HG02943 (cell line): ENCODE measurements at regions not wholly inside any gene's neighbourhood (a gene's known extent, or its start where the extent isn't known, plus 50 kb on each side); places are given as distances from the start of the nearest gene placed in this dataset.
"Not testable (repeated sequence)": the region's sequence is repeated elsewhere in the genome, so short reads cannot be mapped to it uniquely, and the experiment has no call there.

Source experiments
- ATAC-seq: cut with Tn5 transposase; IDR thresholded peaks from one replicate; pipeline ENCODE4 v1.9.1; 2021; ENCODE audit warnings: mild to moderate bottlenecking, low read depth, moderate library complexity; ENCODE audit not compliant: unreplicated experiment

GRCh38 chr11:122210367-122210997 is 94.5 kb upstream of the BLID start:
- no peak for ATAC-seq

GRCh38 chr11:122209619-122210366 is 93.8 kb upstream of the BLID start:
- no peak for ATAC-seq

- no peak for ATAC-seq
Measured at GRCh38 chr11:122207921-122208764, 92.1 kb upstream of the BLID start.

- ATAC-seq = no peak
Measured at GRCh38 chr11:122207505-122207904, 91.5 kb upstream of the BLID start.

- ATAC-seq = no peak
Measured at GRCh38 chr11:122205036-122205435, 89.0 kb upstream of the BLID start.

- no peak for ATAC-seq
Measured at GRCh38 chr11:122204206-122204605, 88.2 kb upstream of the BLID start.

- no peak for ATAC-seq
Measured at GRCh38 chr11:122202951-122203456, 87.0 kb upstream of the BLID start.

- no peak for ATAC-seq
Measured at GRCh38 chr11:122202161-122202950, 86.3 kb upstream of the BLID start.

- no peak for ATAC-seq
Measured at GRCh38 chr11:122201106-122201505, 85.1 kb upstream of the BLID start.

GRCh38 chr11:122199661-122200060 is 83.6 kb upstream of the BLID start:
- no peak for ATAC-seq

GRCh38 chr11:122198291-122198983 is 82.4 kb upstream of the BLID start:
- no peak for ATAC-seq

- ATAC-seq = no peak
Measured at GRCh38 chr11:122197066-122197987, 81.3 kb upstream of the BLID start.

- no peak for ATAC-seq
Measured at GRCh38 chr11:122195790-122196189, 79.8 kb upstream of the BLID start.

GRCh38 chr11:122193881-122194480 is 78.0 kb upstream of the BLID start:
- not testable (repeated sequence) for ATAC-seq

- no peak for ATAC-seq
Measured at GRCh38 chr11:122193457-122193856, 77.4 kb upstream of the BLID start.

GRCh38 chr11:122192634-122193255 is 76.7 kb upstream of the BLID start:
- no peak for ATAC-seq

- no peak for ATAC-seq
Measured at GRCh38 chr11:122190768-122191167, 74.8 kb upstream of the BLID start.

- no peak for ATAC-seq
Measured at GRCh38 chr11:122189229-122189628, 73.2 kb upstream of the BLID start.
